Natural killer cell (primary cell): ENCODE measurements at regions not wholly inside any gene's neighbourhood (a gene's known extent, or its start where the extent isn't known, plus 50 kb on each side); places are given as distances from the start of the nearest gene placed in this dataset.
"Not testable (repeated sequence)": the region's sequence is repeated elsewhere in the genome, so short reads cannot be mapped to it uniquely, and the experiment has no call there.

Experiments used
- ATAC-seq, 3 donors: fragments of 150-1000 bp in 2 of 3; fragments of 200-7000 bp in 1 of 3; cut with Tn5 transposase; 1 replicate in 1 of 3; 2 replicates in 2 of 3; pipeline ENCODE4 v1.10.0; 2021; ENCODE audit warnings: mild to moderate bottlenecking in 2 of 3, moderate library complexity in 2 of 3
- DNase-seq, 2 donors: peaks; one replicate each; pipeline versions ENCODE4 v3.0.0 to v3.0.0-alpha.2; 2013 to 2021; ENCODE audit warnings: mixed read lengths in 1 of 2
- H3K27ac ChIP-seq: one replicate; pipeline ENCODE4 v1.5.1; 2013; ENCODE audit warnings: mild to moderate bottlenecking, low read length
- H3K27me3 ChIP-seq: one replicate; pipeline ENCODE4 v1.6.1; 2013; ENCODE audit warnings: low read length; ENCODE audit not compliant: control insufficient read depth, insufficient read depth
- H3K36me3 ChIP-seq: one replicate; pipeline ENCODE4 v1.6.1; 2013; ENCODE audit warnings: low read length; ENCODE audit not compliant: control insufficient read depth, insufficient read depth
- H3K4me1 ChIP-seq: one replicate; pipeline ENCODE4 v1.6.1; 2013; ENCODE audit warnings: low read length; ENCODE audit not compliant: control insufficient read depth, insufficient read depth
- H3K4me3 ChIP-seq: one replicate; pipeline ENCODE4 v1.5.1; 2013; ENCODE audit warnings: low read length
- H3K9me3 ChIP-seq: one replicate; pipeline ENCODE4 v1.6.1; 2013; ENCODE audit warnings: low read length; ENCODE audit not compliant: control insufficient read depth, insufficient read depth
- H3K27ac Mint-ChIP-seq, 2 donors: one replicate each; pipeline ENCODE4 v1.8.0; 2022; ENCODE audit warnings: mild to moderate bottlenecking in 2 of 2, mixed read lengths in 2 of 2, moderate library complexity in 1 of 2
- H3K27me3 Mint-ChIP-seq, 2 donors: one replicate each; pipeline ENCODE4 v1.8.0; 2022; ENCODE audit warnings: low read depth in 2 of 2, mixed read lengths in 2 of 2
- H3K36me3 Mint-ChIP-seq: one replicate; pipeline ENCODE4 v1.8.0; 2022; ENCODE audit warnings: mixed read lengths
- H3K4me1 Mint-ChIP-seq, 2 donors: one replicate each; pipeline ENCODE4 v1.8.0; 2022; ENCODE audit warnings: mixed read lengths in 2 of 2
- H3K4me3 Mint-ChIP-seq: one replicate; pipeline ENCODE4 v1.8.0; 2022; ENCODE audit warnings: mild to moderate bottlenecking, moderate library complexity, mixed read lengths
- H3K9me3 Mint-ChIP-seq, 2 donors: one replicate each; pipeline ENCODE4 v1.8.0; 2022; ENCODE audit warnings: mixed read lengths in 2 of 2
- WGBS: methylation state at CpG from one replicate; pipeline ENCODE4 v1.1.7; 2013; ENCODE audit warnings: missing lambda C conversion rate; ENCODE audit not compliant: insufficient coverage; 5-methylcytosine and 5-hydroxymethylcytosine counted together
- intact Hi-C: fragments of 100-400 bp; cut with micrococcal nuclease; formaldehyde crosslinking; loops from one replicate; pipeline ENCODE4 v1.14.2; 2022

GRCh38 chr11:67873223-67873622 lies 130.7 kb downstream of the UNC93B1 start:
- H3K36me3 ChIP-seq, H3K4me3 ChIP-seq, H3K9me3 Mint-ChIP-seq, H3K9me3 ChIP-seq, H3K27me3 ChIP-seq, ATAC-seq, H3K4me3 Mint-ChIP-seq, H3K27ac ChIP-seq, H3K4me1 ChIP-seq, H3K36me3 Mint-ChIP-seq, intact Hi-C loops, DNase-seq, H3K27ac Mint-ChIP-seq, H3K4me1 Mint-ChIP-seq: not testable (repeated sequence)
- 82% methylated on average over 12 of the region's 12 CpGs for WGBS
- H3K27me3 Mint-ChIP-seq: peaks cover 7 to 21% of the 10 kb centered on the region in 2 donors

DNA sequence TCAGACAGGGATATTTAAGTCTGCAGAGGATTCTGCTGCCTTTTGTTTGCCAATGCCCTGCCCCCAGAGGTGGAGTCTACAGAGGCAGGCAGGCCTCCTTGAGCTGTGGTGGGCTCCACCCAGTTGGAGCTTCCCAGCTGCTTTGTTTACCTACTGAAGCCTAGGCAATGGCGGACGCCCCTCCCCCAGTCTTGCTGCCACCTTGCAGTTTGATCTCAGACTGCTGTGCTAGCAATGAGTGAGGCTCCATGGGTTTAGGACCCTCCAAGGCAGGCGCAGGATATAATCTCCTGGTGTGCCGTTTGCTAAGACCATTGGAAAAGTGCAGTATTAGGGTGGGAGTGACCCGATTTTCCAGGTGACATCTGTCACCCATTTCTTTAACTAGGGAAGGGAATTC lies 132.7 kb downstream of the UNC93B1 start:
- ATAC-seq, intact Hi-C loops, H3K27ac Mint-ChIP-seq: not testable (repeated sequence)

GRCh38 chr11:67862896-67863295 lies 141.0 kb downstream of the UNC93B1 start:
- H3K4me1 Mint-ChIP-seq, H3K27ac Mint-ChIP-seq, DNase-seq, H3K9me3 ChIP-seq, intact Hi-C loops, H3K27me3 ChIP-seq, H3K4me3 ChIP-seq, H3K27ac ChIP-seq, H3K9me3 Mint-ChIP-seq, ATAC-seq, H3K4me3 Mint-ChIP-seq, H3K36me3 ChIP-seq, H3K4me1 ChIP-seq, H3K36me3 Mint-ChIP-seq: not testable (repeated sequence)
- no CpG with 5 or more reads among the region's 3 CpGs for WGBS
- peaks cover 15% of the 10 kb centered on the region in 2 donors for H3K27me3 Mint-ChIP-seq

More for the DNA sequence above, 132.7 kb downstream of the UNC93B1 start:
- 90% methylated on average over 5 of the region's 5 CpGs for WGBS
- not testable (repeated sequence) for H3K36me3 Mint-ChIP-seq, H3K4me3 ChIP-seq, H3K9me3 Mint-ChIP-seq, DNase-seq, H3K27me3 ChIP-seq, H3K4me1 ChIP-seq, H3K4me3 Mint-ChIP-seq, H3K9me3 ChIP-seq, H3K4me1 Mint-ChIP-seq, H3K27ac ChIP-seq, H3K36me3 ChIP-seq
- peaks cover 14 to 29% of the 10 kb centered on the region in 2 donors for H3K27me3 Mint-ChIP-seq

- 100% methylated on average over 1 of the region's 6 CpGs for WGBS
- ATAC-seq, H3K4me1 ChIP-seq, H3K27ac Mint-ChIP-seq, H3K27me3 ChIP-seq, H3K36me3 ChIP-seq, H3K4me3 Mint-ChIP-seq, intact Hi-C loops, H3K4me1 Mint-ChIP-seq, H3K9me3 ChIP-seq, H3K9me3 Mint-ChIP-seq, H3K4me3 ChIP-seq, H3K27ac ChIP-seq, H3K36me3 Mint-ChIP-seq: not testable (repeated sequence)
- peak in 1 of 2 donors; percentile 48 for DNase-seq
- peaks cover 12 to 28% of the 10 kb centered on the region in 2 donors for H3K27me3 Mint-ChIP-seq
These were observed 144.3 kb downstream of the UNC93B1 start for GRCh38 chr11:67859513-67860161.

- H3K36me3 ChIP-seq: not testable (repeated sequence)
- 60% methylated on average over 7 of the region's 7 CpGs for WGBS
These were observed 153.2 kb downstream of the UNC93B1 start for GRCh38 chr11:67850747-67851146.

GRCh38 chr11:67849766-67850165 lies 154.1 kb downstream of the UNC93B1 start:
- peaks cover 16 to 17% of the 10 kb centered on the region in 2 donors for H3K27me3 Mint-ChIP-seq
- H3K36me3 ChIP-seq, H3K27ac ChIP-seq, H3K27ac Mint-ChIP-seq, intact Hi-C loops, H3K4me3 ChIP-seq, ATAC-seq, H3K4me1 Mint-ChIP-seq, H3K36me3 Mint-ChIP-seq, H3K4me3 Mint-ChIP-seq, H3K9me3 ChIP-seq, H3K27me3 ChIP-seq, DNase-seq, H3K9me3 Mint-ChIP-seq, H3K4me1 ChIP-seq: not testable (repeated sequence)
- WGBS: 76% methylated on average over 3 of the region's 7 CpGs

More at GRCh38 chr11:67850747-67851146, 153.2 kb downstream of the UNC93B1 start:
- H3K27ac Mint-ChIP-seq, DNase-seq, H3K9me3 Mint-ChIP-seq, intact Hi-C loops, ATAC-seq, H3K4me1 ChIP-seq, H3K9me3 ChIP-seq, H3K36me3 Mint-ChIP-seq, H3K4me1 Mint-ChIP-seq, H3K4me3 ChIP-seq, H3K27me3 ChIP-seq, H3K27ac ChIP-seq, H3K4me3 Mint-ChIP-seq: not testable (repeated sequence)
- H3K27me3 Mint-ChIP-seq: peaks cover 21 to 27% of the 10 kb centered on the region in 2 donors

DNA sequence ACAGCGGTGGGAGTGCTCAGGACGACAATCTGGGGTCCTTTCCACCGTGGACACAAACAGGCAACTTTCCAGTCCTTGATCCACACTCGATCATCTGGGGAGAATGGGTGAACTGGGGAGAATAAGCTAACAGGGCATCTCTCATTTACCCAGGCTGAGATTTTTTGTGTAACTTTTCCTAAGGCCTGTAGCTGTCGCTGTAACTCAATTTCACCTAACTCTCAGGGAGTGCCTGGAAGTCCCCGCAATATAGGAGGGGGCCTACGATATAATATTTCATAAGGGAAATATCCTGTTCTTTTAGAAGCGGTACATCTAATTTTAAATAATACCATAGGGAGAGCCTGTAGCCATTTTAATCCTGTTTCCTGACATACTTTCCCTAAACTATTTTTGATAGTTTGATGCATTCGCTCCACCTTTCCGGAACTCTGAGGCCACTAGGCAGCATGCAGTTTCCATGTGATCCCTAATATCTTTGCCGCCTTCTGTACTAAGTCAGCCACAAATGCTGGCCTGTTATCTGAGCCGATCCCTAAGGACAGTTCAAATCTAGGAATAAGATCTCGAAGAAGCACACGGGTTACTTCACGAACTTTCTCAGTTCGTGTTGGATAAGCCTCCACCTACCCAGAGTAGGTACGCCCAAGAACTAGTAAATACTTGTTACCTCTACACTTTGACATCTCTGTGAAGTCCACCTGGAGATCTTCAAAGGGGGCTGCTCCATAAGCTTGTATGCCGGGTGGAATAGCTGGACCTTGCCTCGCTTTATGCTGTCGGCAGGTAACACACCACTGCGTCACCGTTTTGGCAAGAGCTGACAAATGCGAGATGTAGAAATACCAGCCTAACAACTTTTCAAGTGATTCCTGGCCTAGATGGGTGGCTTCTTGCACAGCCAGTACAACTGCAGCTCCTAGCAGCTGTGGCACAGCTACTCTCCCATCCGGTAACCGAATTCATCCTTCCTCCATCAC lies 155.7 kb downstream of the UNC93B1 start:
- H3K9me3 ChIP-seq, H3K27ac Mint-ChIP-seq, H3K27ac ChIP-seq, H3K36me3 ChIP-seq, H3K4me3 ChIP-seq, H3K27me3 ChIP-seq, H3K4me3 Mint-ChIP-seq, H3K4me1 ChIP-seq, H3K36me3 Mint-ChIP-seq, H3K9me3 Mint-ChIP-seq, intact Hi-C loops, ATAC-seq, H3K4me1 Mint-ChIP-seq: not testable (repeated sequence)
- 76% methylated on average over 18 of the region's 25 CpGs for WGBS
- DNase-seq: peak in 1 of 2 donors; percentile 2
- peaks cover 13 to 18% of the 10 kb centered on the region in 2 donors for H3K27me3 Mint-ChIP-seq
